ENCODE measurements at regions not wholly inside any gene's neighbourhood (a gene's known extent, or its start where the extent isn't known, plus 50 kb on each side); places are given as distances from the start of the nearest gene placed in this dataset.

DNA sequence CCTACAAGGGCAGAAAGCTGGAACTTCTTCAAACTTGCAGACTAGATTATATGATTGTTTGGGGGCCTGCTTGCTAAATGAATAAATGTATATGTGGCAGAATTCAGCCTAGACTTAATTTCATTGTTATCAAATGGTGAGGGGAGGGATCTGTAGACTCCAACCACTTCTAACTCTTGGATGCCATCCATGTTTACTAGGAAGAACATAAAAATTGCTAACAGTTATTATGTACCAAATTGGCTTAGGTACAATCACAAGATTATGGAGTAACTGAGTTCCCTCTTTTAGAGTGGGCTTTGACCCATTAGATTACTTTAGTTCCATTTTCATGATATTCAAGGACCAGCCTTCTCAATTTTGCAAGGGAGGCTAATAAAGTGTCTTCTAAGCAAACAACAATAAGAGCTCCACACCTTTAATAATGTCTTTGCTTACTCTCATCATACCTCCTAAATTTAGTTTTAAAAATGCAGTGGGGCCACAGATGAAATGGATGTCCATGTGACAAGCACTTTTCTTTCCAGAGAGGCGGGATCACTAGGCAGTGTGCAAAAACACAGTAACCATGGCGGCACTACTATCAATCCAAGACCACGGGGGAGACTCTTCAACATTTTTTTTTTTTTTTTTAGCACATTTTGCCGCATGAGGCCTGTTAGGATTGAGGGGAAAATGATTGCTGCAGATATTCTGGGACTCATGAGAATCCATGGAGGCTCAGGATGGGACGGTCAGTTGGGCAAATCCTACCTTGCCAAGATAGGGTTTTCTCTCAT is 217.6 kb upstream of the SPRED2 start:
- DNase-seq (ENCODE audit: low spot score): no peak

DNA sequence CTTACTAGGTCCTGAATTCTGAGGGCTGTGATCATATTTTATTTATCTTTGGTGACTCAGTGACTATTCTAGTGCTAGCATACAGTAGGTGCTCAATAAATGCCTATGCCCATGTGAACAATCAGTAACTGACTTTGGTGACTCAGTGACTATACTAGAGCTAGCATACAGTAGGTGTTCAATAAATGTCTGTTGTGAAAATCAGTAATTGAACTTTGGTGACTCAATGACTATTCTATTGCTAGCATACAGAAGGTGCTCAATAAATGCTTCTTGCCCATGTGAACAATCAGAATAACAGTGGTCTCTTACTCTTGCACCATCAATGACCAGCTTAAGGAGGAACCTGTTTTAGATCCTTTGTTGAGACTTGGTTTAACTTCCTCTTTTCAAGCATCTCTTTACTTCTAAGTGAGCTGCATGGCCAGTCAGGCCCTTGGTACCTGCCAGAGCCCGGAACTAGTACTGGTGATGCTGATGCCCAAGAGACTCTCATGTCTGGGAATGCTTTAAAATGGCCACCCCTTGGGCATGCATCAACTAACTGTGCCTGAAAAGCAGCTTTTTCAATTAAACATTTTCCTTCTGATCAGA is 214.9 kb upstream of the SPRED2 start:
- no peak for DNase-seq (ENCODE audit: low spot score)

GRCh38 chr2:65640793-65641103 is 208.3 kb upstream of the SPRED2 start:
- DNase-seq (ENCODE audit: low spot score): no peak

DNA sequence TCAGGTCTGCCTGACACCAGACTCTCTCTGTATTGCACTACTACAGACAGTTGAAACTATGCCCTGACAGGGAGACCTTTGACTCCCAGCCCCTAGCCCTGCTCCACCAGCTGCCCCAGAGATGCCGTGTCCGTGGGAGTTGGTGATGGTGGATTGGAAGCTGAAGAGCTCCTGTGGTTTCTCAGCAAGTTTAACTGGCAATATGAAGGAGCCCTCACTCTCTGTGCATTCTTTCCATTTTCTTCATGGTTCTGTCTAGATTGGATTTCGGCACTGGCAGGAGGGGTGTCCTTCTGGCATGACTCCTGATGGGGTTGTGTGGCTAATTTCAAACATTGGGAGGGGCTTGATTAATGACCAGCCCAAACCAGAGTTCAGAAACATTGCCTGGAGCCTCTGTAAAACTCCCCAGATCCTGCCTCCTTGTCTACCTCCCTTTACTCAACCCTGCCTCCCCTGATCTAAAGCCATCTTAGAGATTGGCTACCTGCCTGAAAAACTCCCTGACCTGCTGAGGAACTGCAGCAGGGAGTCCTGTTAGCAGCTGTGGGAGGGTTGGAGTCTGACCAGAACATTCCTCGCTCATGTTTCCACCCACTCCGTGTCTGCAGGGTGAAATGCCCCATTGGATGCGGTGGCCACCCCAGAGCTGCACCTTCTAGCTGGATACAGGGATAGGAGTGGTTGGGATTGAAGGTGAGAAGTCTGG is 206.9 kb upstream of the SPRED2 start:
- no peak for DNase-seq (ENCODE audit: low spot score)

DNA sequence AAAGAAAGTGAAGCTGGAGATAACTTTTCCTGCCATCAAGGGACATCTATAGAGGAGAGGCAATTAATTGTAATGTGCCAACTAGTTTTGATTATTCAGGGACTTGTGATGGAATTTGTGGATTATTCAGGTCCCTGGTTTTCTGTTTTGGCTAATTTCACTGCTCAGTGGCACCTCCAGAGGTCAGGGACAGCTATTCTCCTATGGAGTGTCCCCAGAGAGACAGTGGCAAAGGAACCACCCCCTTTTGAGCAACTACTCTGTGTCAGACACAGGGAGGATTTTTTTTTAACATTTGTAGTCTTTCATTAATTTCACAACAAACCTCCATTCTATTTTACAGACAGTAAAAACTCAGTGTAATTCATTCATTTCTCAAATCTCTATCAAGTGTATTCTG is 206.0 kb upstream of the SPRED2 start:
- no peak for DNase-seq (ENCODE audit: low spot score)

DNA sequence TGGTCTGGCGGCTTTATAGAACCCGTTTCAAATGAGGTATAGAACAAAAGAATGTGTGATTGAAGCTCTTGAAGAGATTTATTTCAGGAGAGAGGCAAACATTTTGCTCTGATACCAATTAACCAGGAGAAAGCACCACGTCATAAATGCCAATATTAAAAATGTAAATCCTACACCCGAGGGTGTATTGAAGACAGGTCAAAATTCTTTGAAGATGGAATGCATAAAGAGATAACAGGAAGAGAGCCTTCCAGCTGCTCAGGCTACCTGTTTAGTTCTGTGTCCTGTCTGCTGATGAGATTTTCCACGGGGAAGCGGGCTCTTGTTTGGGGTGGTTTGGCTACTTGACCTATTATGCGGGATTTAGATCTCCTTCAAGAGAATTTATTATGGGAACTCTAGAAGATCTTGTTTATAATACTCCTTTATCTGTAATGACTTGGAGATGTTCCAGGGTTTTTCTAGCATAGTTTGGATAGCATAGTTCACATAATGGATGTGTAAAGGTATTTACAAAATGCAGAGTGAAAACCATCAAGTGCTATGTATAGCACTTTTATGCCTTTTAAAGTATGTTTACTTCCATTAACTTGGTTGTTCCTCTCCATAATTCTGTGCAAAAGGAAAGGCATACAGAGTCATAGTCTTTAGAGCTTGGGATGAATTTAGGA is 204.5 kb upstream of the SPRED2 start:
- no peak for DNase-seq (ENCODE audit: low spot score)

DNA sequence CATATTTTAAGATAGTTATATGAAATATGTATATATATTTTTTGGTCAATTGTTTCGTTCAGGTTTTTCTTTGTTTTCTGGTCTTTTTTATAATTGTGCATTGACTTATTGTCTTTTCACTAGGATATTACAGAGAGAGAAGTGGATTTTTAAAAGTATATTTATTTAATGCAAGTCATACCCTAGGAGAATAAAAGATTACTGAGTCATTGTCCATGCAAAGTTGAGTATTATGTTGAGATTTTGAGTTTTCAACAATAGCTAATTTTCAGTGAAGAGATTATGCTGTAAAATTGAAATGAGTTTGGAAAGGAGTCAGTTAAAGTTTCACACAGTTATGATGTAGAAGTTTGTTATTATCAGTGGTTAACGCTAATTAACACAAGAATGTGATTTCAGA is 203.6 kb upstream of the SPRED2 start:
- DNase-seq (ENCODE audit: low spot score): no peak

DNA sequence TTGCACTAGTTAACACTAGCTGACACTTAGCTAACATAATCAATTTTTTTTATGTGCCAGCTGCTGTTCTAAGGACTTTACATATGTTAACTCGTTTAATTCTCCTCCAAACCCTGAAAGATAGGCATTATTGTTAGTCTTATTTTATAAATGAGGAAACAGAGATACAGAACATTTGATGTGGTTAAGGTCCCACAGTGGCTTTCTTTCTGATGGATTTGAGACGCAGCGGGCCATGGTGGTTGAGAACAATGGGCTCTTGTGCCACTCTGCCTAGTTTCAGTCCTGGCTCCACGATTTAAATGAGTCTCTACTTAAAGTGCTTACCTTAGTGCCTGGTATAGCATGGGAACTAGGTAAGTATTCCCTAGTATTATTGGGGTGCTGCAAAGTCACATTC is 201.9 kb upstream of the SPRED2 start:
- no peak for DNase-seq (ENCODE audit: low spot score)

- no peak for DNase-seq (ENCODE audit: low spot score)
Observed at GRCh38 chr2:65630643-65631042, 198.2 kb upstream of the SPRED2 start.

- no peak for DNase-seq (ENCODE audit: low spot score)
Observed at GRCh38 chr2:65628156-65628555, 195.8 kb upstream of the SPRED2 start.

DNA sequence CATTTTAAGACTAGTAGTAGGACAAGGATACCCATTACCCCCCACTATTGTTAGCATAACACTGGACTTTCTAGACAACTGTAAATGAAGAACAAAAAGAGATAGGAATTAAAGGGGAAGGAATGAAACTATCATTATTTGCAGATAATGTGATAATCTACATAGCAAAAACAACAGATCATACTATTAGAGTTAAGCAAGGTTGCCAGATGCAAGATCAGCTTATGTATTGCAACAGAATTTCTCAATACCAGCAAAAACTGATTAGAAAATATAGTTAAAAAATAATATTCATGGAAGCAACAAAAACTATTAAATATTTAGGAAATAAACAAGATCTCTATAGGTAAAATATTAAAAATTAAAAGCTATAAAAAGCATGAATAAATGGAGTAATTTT is 194.4 kb upstream of the SPRED2 start:
- DNase-seq (ENCODE audit: low spot score): no peak

DNA sequence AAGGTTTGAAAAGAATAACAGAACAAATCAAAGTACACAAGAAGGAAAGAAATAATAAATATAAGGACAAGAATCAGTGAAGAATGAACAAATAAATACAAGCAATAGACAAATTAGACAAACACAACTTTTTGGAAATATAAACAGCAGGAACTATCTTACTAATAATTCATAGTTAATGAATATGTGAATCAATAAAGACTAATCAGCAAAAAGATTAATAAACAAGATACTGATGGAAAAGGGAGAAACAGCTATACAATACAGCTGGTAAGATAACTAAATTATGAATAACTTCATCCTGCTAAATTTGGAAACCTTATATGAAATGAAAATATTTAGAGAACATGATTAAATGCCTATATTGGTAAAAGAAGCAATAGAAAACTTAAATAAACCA is 193.6 kb upstream of the SPRED2 start:
- DNase-seq (ENCODE audit: low spot score): no peak

DNA sequence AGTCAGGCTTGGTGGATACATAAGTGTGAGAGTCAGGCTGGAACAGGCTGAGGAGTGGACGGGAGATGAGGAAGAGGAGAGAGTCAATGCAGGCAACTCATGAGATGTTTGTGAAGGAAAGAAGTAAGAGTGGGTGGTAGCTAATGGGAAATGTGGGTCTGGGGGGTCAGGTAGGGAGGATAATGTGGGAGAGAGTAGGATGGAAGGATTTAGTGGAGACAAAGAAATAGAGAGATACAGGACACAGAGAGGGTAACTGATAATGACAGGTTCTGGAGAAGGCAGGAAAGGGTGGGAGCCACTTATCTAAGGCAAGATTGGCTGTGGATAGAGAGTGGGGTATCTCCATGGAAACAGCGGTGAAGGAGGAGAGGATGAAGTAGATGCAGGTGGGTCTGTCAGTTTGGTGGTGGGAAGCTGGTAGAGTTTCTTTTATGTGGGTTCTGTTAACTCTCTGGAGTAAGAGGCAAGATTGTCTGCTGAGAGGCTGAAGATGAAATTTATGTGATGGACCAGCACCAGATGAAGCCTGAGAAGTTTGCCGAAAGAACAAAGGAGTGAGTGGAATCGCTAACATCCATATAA is 190.6 kb upstream of the SPRED2 start:
- no peak for DNase-seq (ENCODE audit: low spot score)

GRCh38 chr2:65622499-65622898 is 190.1 kb upstream of the SPRED2 start:
- no peak for DNase-seq (ENCODE audit: low spot score)

GRCh38 chr2:65620524-65620923 is 188.1 kb upstream of the SPRED2 start:
- no peak for DNase-seq (ENCODE audit: low spot score)

DNA sequence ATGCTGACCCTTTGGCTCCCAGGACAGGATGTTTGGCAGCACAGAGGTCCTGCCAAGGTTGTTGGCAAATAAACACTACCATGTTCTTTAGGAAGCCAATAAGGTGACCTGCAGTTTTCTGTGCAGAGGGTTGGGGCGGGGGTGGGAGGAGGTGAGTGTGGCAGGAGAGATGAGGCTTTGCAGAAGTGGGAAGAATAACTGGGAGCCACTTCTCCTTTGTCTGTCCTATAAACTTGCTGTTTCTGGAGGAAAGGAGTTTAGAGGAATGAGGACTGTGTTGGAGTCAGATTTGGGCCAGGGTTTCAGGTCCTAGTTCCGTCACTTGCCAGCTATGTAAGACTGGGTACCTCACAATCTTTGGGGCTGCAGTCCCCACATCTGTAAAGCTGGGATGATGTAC is 187.6 kb upstream of the SPRED2 start:
- no peak for DNase-seq (ENCODE audit: low spot score)

- no peak for DNase-seq (ENCODE audit: low spot score)
Observed at GRCh38 chr2:65615602-65616001, 183.2 kb upstream of the SPRED2 start.

DNA sequence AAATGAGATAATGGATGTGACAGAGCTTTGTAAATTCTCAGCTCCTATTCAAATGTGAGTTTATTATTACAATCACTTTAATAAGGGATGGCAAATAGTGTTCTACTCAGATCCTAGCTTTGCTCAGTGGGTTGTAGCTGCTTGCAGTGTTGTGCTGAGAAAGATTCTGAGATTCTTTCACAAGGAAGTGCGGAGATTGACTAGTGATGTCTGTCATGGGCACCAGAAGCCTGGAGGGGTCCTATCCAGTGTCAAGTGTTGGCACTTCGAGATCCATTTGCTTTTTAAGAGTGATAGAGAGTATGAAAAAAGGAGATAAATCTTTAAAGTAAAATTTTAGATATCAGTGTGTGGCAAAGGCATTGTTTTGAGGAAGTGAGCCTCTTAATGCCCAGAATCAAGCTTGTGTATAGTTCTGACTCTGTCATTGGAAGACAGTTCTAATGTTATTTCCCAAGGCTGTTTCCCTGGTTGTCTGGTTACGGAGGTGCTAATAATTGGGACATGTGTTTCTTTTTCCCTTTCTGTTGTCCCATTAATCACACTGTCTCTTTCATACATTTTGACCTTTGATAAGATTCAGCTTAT is 181.7 kb upstream of the SPRED2 start:
- DNase-seq (ENCODE audit: low spot score): no peak

DNA sequence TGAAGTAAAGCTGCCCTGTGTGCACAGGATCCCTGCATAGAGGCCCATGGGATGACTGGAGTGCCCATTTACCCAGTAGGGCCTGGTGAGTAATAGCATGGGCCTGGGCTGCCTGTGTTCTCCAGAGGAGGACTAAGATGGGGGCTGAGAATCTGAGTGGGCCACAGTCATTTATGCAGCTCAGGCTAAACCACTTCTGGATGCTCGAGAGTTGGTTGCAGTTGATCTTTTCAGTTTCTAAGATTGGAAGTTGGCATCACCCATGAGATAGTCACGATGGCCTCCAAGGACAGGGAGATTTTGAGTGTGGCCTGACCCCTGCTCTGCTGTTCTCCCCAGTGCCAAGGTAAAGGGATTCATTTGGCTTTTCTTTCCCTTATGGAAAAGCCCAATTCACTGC is 179.1 kb upstream of the SPRED2 start:
- no peak for DNase-seq (ENCODE audit: low spot score)

GRCh38 chr2:65608916-65609315 is 176.5 kb upstream of the SPRED2 start:
- DNase-seq (ENCODE audit: low spot score): no peak

- DNase-seq (ENCODE audit: low spot score): no peak
Observed at GRCh38 chr2:65608466-65608865, 176.1 kb upstream of the SPRED2 start.

GRCh38 chr2:65607662-65608305 is 175.4 kb upstream of the SPRED2 start:
- no peak for DNase-seq (ENCODE audit: low spot score)
